Trophoblast cell (in vitro differentiated cells and primary cell): ENCODE measurements at regions not wholly inside any gene's neighbourhood (a gene's known extent, or its start where the extent isn't known, plus 50 kb on each side); places are given as distances from the start of the nearest gene placed in this dataset.

Source experiments
- DNase-seq, 2 donors: peaks; one replicate each; pipeline ENCODE4 v3.0.0-alpha.2; 2016
- H2AFZ ChIP-seq: 2 replicates; pipeline ENCODE4 v1.6.1; 2013; ENCODE audit warnings: low read length, moderate library complexity, mild to moderate bottlenecking; ENCODE audit not compliant: insufficient read depth, poor library complexity
- H2AK5ac ChIP-seq: 2 replicates; pipeline ENCODE4 v1.6.1; 2013; ENCODE audit warnings: mild to moderate bottlenecking, low read length
- H2BK120ac ChIP-seq: 2 replicates; pipeline ENCODE4 v1.6.1; 2013; ENCODE audit warnings: low read length, mild to moderate bottlenecking, moderate library complexity; ENCODE audit not compliant: insufficient read depth, poor library complexity
- H2BK12ac ChIP-seq: 2 replicates; pipeline ENCODE4 v1.6.1; 2013; ENCODE audit warnings: mild to moderate bottlenecking, low read length, moderate library complexity
- H2BK5ac ChIP-seq: 2 replicates; pipeline ENCODE4 v1.6.1; 2013; ENCODE audit warnings: low read length, low read depth, moderate library complexity, mild to moderate bottlenecking; ENCODE audit not compliant: poor library complexity
- H3K14ac ChIP-seq: 2 replicates; pipeline ENCODE4 v1.6.1; 2013; ENCODE audit warnings: mild to moderate bottlenecking, low read length
- H3K18ac ChIP-seq: 2 replicates; pipeline ENCODE4 v1.6.1; 2013; ENCODE audit warnings: mild to moderate bottlenecking, low read length
- H3K23ac ChIP-seq: 2 replicates; pipeline ENCODE4 v1.6.1; 2013; ENCODE audit warnings: low read length
- H3K27ac ChIP-seq: 2 replicates; pipeline ENCODE4 v1.5.1; 2013; ENCODE audit warnings: low read depth, mild to moderate bottlenecking, inconsistent platforms, low read length, moderate library complexity
- H3K27me3 ChIP-seq: 2 replicates; pipeline ENCODE4 v1.6.1; 2013; ENCODE audit warnings: inconsistent platforms, mild to moderate bottlenecking, low read length, moderate library complexity; ENCODE audit not compliant: insufficient read depth
- H3K36me3 ChIP-seq, 2 experiments: 1 replicate in 1 of 2; 2 replicates in 1 of 2; pipeline ENCODE4 v1.6.1; 2013; ENCODE audit warnings: low read length in 2 of 2, mild to moderate bottlenecking in 2 of 2, moderate library complexity in 1 of 2; ENCODE audit not compliant: insufficient read depth in 2 of 2, control insufficient read depth in 1 of 2
- H3K4ac ChIP-seq: 2 replicates; pipeline ENCODE4 v1.6.1; 2013; ENCODE audit warnings: low read depth, mild to moderate bottlenecking, low read length, moderate library complexity
- H3K4me1 ChIP-seq, 2 experiments: 1 replicate in 1 of 2; 2 replicates in 1 of 2; pipeline ENCODE4 v1.6.1; 2013; ENCODE audit warnings: low read length in 2 of 2, mild to moderate bottlenecking in 2 of 2, moderate library complexity in 1 of 2; ENCODE audit not compliant: insufficient read depth in 2 of 2, control insufficient read depth in 1 of 2
- H3K4me2 ChIP-seq: 2 replicates; pipeline ENCODE4 v1.6.1; 2013; ENCODE audit warnings: inconsistent platforms, mild to moderate bottlenecking, low read length, moderate library complexity
- H3K4me3 ChIP-seq: 2 replicates; pipeline ENCODE4 v1.5.1; 2013; ENCODE audit warnings: mild to moderate bottlenecking, low read depth, low read length, inconsistent platforms
- H3K79me1 ChIP-seq: one replicate; pipeline ENCODE4 v1.6.1; 2013; ENCODE audit warnings: low read length
- H3K79me2 ChIP-seq: 2 replicates; pipeline ENCODE4 v1.6.1; 2013; ENCODE audit warnings: low read length, mild to moderate bottlenecking; ENCODE audit not compliant: control insufficient read depth, insufficient read depth, poor library complexity
- H3K9ac ChIP-seq: 2 replicates; pipeline ENCODE4 v1.6.1; 2013; ENCODE audit warnings: mild to moderate bottlenecking, low read length
- H3K9me3 ChIP-seq: 2 replicates; pipeline ENCODE4 v1.6.1; 2013; ENCODE audit warnings: low read depth, mild to moderate bottlenecking, control low read depth, inconsistent platforms, low read length; ENCODE audit not compliant: insufficient read depth
- H4K12ac ChIP-seq: 2 replicates; pipeline ENCODE4 v1.6.1; 2013; ENCODE audit warnings: low read depth, mild to moderate bottlenecking, low read length, moderate library complexity
- H4K8ac ChIP-seq: 2 replicates; pipeline ENCODE4 v1.6.1; 2013; ENCODE audit warnings: low read depth, mild to moderate bottlenecking, low read length, moderate library complexity
- H4K91ac ChIP-seq: one replicate; pipeline ENCODE4 v1.6.1; 2013; ENCODE audit warnings: low read depth, mild to moderate bottlenecking, low read length, moderate library complexity
- WGBS: extraction: QIAGEN DNeasy Blood & Tissue Kit; methylation state at CpG from one replicate; pipeline ENCODE4 v1.1.7; 2013; ENCODE audit warnings: missing lambda C conversion rate; ENCODE audit not compliant: insufficient read length, insufficient coverage; ENCODE audit errors: extremely low coverage; 5-methylcytosine and 5-hydroxymethylcytosine counted together

DNA sequence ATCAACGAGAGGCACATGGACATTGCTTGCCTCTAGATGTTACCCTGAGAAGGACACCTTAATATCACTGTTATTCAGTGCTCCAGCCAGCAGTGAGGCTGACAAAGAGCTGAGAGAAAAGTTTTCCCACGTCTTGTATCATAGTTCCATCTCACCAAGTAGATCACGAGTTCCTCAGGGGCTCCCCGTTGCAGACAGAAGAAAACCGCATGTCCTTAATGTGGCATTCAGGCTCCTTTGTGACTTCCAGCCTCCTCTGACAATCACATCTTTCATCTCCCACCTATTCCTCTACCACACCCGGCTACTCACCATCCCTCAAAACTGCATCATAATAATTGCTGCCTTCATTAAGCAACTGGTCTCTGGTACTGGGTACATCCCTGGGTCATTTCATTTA is 75.3 kb downstream of the DMRTA2 start:
- Histone ChIP-seq H3K79me2 (no peaks in the 10 kb centered on the region), H3K27ac (no peak overlapping the region), H3K9ac (no peak overlapping the region), H3K4me1 (no peaks in the 10 kb centered on the region), H2BK12ac (no peak overlapping the region), H2BK120ac (no peak overlapping the region), H3K23ac (no peak overlapping the region), H3K4me2 (no peak overlapping the region), H3K14ac (no peak overlapping the region), H3K18ac (no peak overlapping the region), H2AFZ (no peak overlapping the region), H3K79me1 (no peaks in the 10 kb centered on the region), H4K12ac (no peak overlapping the region), H4K91ac (no peak overlapping the region), H3K4me3 (no peak overlapping the region), H2AK5ac (no peak overlapping the region), H3K9me3 (no peaks in the 10 kb centered on the region), H4K8ac (no peak overlapping the region), H3K4ac (no peak overlapping the region), H3K36me3 (no peaks in the 10 kb centered on the region), H3K27me3 (no peaks in the 10 kb centered on the region), H2BK5ac (no peak overlapping the region)
- no peak for DNase-seq
- 100% methylated on average over 1 of the region's 6 CpGs for WGBS

DNA sequence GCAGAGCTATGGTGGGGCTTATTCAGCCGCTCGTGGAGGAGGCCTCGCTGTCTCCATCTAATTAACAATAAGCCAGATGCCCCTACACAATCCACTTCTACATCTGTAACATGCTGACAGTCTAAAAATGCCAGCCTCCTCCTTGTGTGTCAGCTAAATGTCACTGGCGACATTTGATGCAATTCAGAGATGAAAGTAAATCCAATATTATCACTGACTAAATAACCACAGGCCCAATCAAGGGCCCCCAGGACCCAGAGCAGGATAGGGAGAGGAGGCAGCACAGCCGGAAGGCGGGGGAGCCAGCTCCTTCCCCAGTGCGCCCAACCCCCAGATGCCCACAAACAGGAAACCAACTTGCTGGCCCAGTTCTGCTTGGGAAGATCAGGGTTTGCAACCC is 76.6 kb downstream of the DMRTA2 start:
- no peaks in the 10 kb centered on the region for H3K4me1 ChIP-seq
- H3K36me3 ChIP-seq: no peaks in the 10 kb centered on the region
- H2AFZ ChIP-seq: no peak overlapping the region
- no peaks in the 10 kb centered on the region for H3K27me3 ChIP-seq
- H3K79me2 ChIP-seq: no peaks in the 10 kb centered on the region
- H3K79me1 ChIP-seq: no peaks in the 10 kb centered on the region
- no peak overlapping the region for H3K4ac ChIP-seq
- no peak overlapping the region for H4K91ac ChIP-seq
- no peak overlapping the region for H3K4me2 ChIP-seq
- no peaks in the 10 kb centered on the region for H3K9me3 ChIP-seq
- no peak overlapping the region for H4K12ac ChIP-seq
- WGBS: no CpG with 5 or more reads among the region's 7 CpGs
- no peak overlapping the region for H2BK12ac ChIP-seq
- H2BK5ac ChIP-seq: no peak overlapping the region
- no peak overlapping the region for H3K23ac ChIP-seq
- no peak overlapping the region for H2AK5ac ChIP-seq
- no peak for DNase-seq
- no peak overlapping the region for H3K27ac ChIP-seq
- no peak overlapping the region for H2BK120ac ChIP-seq
- H3K18ac ChIP-seq: no peak overlapping the region
- no peak overlapping the region for H3K14ac ChIP-seq
- no peak overlapping the region for H4K8ac ChIP-seq
- peak overlapping the region; percentile 35 for H3K9ac ChIP-seq
- H3K4me3 ChIP-seq: no peak overlapping the region

DNA sequence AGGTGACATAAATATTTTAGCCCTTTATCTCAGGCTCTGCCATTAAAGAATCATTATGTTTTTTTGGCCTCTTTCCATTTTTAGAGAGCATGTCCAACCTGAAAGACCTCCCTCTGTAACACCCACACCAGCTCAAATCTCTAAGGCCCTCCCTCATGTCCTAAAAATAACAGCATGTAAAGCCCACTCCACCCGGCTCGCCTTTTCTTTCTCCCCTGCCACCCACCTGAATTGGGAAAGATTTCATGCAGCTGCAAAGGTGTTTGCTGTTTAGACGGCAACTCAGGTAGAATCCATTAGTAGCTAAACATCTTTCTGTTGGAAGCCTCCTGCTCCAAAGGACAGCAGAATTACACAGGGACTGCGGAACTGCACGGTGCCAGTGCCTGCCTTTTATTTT is 79.9 kb downstream of the DMRTA2 start:
- H2AK5ac ChIP-seq: no peak overlapping the region
- no peak overlapping the region for H4K91ac ChIP-seq
- H3K4me3 ChIP-seq: no peak overlapping the region
- H3K79me1 ChIP-seq: no peaks in the 10 kb centered on the region
- no peak overlapping the region for H3K4ac ChIP-seq
- H2BK12ac ChIP-seq: no peak overlapping the region
- no peak overlapping the region for H2AFZ ChIP-seq
- no peaks in the 10 kb centered on the region for H3K36me3 ChIP-seq
- no peak overlapping the region for H2BK120ac ChIP-seq
- no peak overlapping the region for H4K8ac ChIP-seq
- H3K79me2 ChIP-seq: no peaks in the 10 kb centered on the region
- H3K27me3 ChIP-seq: no peaks in the 10 kb centered on the region
- no peak overlapping the region for H3K9ac ChIP-seq
- H2BK5ac ChIP-seq: no peak overlapping the region
- H3K4me2 ChIP-seq: no peak overlapping the region
- no peak overlapping the region for H3K18ac ChIP-seq
- WGBS: no CpG with 5 or more reads among the region's 5 CpGs
- no peaks in the 10 kb centered on the region for H3K9me3 ChIP-seq
- H3K27ac ChIP-seq: no peak overlapping the region
- no peak overlapping the region for H4K12ac ChIP-seq
- no peak for DNase-seq
- no peaks in the 10 kb centered on the region for H3K4me1 ChIP-seq
- H3K23ac ChIP-seq: no peak overlapping the region
- no peak overlapping the region for H3K14ac ChIP-seq

DNA sequence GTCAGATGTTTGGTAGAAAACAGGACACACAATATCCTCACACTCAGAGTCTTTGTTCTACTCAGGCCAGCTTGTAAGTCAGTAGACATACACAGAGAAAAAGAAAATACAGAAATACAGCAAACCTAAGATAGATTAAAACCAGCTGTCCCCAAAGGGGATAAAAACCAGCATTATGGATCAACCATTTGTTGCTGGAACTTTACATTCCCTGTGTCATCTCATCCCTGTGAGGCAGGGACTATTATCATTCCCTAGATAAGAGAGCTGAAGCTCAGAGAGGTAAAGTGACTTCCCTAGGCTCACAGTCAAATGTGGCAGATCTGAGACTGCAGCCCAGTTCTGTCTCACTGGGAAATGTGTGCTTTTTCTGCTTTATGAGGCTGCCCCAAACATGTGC is 80.7 kb downstream of the DMRTA2 start:
- DNase-seq: no peak
- H4K8ac ChIP-seq: no peak overlapping the region
- H4K91ac ChIP-seq: no peak overlapping the region
- no peak overlapping the region for H3K27ac ChIP-seq
- no peak overlapping the region for H2AK5ac ChIP-seq
- H2AFZ ChIP-seq: no peak overlapping the region
- no peaks in the 10 kb centered on the region for H3K27me3 ChIP-seq
- no peaks in the 10 kb centered on the region for H3K36me3 ChIP-seq
- H3K79me1 ChIP-seq: no peaks in the 10 kb centered on the region
- H3K4me3 ChIP-seq: no peak overlapping the region
- H2BK12ac ChIP-seq: no peak overlapping the region
- H3K14ac ChIP-seq: no peak overlapping the region
- no peaks in the 10 kb centered on the region for H3K79me2 ChIP-seq
- H3K23ac ChIP-seq: no peak overlapping the region
- no peak overlapping the region for H4K12ac ChIP-seq
- H3K4me1 ChIP-seq: no peaks in the 10 kb centered on the region
- H3K18ac ChIP-seq: no peak overlapping the region
- no peak overlapping the region for H3K4ac ChIP-seq
- no peak overlapping the region for H2BK120ac ChIP-seq
- H3K9me3 ChIP-seq: no peaks in the 10 kb centered on the region
- H3K9ac ChIP-seq: no peak overlapping the region
- H3K4me2 ChIP-seq: no peak overlapping the region
- H2BK5ac ChIP-seq: no peak overlapping the region

DNA sequence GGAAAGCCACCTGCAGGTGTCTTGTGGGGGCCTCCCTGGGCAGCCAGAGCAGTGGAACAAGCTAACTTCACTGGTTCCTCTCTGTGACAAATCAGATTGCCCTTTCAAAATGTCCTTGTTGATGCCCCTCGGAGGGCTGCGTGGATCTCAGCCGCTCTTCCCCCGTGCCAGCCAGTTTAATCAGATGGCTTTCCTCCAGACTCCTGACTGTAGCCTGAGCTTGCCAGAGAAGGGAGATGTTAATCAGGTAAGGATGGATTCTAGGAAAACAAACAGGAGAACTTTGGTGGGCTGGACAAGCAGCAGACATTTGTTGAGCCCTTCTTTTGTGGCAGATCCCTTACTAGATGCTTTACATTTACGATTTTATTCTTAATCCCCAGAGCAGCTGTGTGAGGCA is 88.2 kb downstream of the DMRTA2 start:
- WGBS: no CpG with 5 or more reads among the region's 5 CpGs

More for the DNA sequence above, 88.2 kb downstream of the DMRTA2 start:
- H3K79me2 ChIP-seq: peaks cover 2% of the 10 kb centered on the region
- H3K36me3 ChIP-seq: no peaks in the 10 kb centered on the region
- no peak overlapping the region for H3K4ac ChIP-seq
- H3K14ac ChIP-seq: no peak overlapping the region
- H4K91ac ChIP-seq: no peak overlapping the region
- H3K4me2 ChIP-seq: no peak overlapping the region
- no peaks in the 10 kb centered on the region for H3K9me3 ChIP-seq
- no peak for DNase-seq
- H3K4me1 ChIP-seq: peaks cover 3 to 4% of the 10 kb centered on the region in 2 experiments
- H2AFZ ChIP-seq: no peak overlapping the region
- H4K12ac ChIP-seq: no peak overlapping the region
- no peak overlapping the region for H3K27ac ChIP-seq
- no peak overlapping the region for H3K18ac ChIP-seq
- no peak overlapping the region for H2AK5ac ChIP-seq
- no peak overlapping the region for H2BK5ac ChIP-seq
- no peak overlapping the region for H4K8ac ChIP-seq
- H3K23ac ChIP-seq: no peak overlapping the region
- H3K27me3 ChIP-seq: peaks cover 2% of the 10 kb centered on the region
- H2BK120ac ChIP-seq: no peak overlapping the region
- no peak overlapping the region for H3K9ac ChIP-seq
- no peaks in the 10 kb centered on the region for H3K79me1 ChIP-seq
- no peak overlapping the region for H2BK12ac ChIP-seq
- no peak overlapping the region for H3K4me3 ChIP-seq
